ENCODE measurements at regions not wholly inside any gene's neighbourhood (a gene's known extent, or its start where the extent isn't known, plus 50 kb on each side); places are given as distances from the start of the nearest gene placed in this dataset.

DNA sequence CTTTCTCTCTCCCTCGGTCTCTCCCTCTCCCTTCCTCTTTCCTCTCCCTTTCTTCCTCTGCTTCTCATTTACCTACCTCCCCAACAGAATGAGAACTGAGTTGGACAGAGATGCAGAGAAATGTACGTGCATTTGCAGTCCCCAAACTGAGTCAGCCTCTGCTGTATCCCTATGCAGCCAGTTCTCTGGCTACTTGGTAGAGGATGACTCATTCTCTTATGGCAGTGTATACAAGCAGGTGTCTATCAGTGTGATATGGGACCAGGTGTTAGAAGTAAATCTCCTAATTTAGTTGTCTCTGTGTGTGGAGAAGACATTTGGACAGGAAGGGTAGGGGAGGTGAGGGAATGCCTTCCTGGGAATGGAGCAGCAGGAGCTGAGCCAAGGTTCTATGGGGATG is 470.8 kb downstream of the CD109 start:
- TF ChIP-seq, protein P1, sequence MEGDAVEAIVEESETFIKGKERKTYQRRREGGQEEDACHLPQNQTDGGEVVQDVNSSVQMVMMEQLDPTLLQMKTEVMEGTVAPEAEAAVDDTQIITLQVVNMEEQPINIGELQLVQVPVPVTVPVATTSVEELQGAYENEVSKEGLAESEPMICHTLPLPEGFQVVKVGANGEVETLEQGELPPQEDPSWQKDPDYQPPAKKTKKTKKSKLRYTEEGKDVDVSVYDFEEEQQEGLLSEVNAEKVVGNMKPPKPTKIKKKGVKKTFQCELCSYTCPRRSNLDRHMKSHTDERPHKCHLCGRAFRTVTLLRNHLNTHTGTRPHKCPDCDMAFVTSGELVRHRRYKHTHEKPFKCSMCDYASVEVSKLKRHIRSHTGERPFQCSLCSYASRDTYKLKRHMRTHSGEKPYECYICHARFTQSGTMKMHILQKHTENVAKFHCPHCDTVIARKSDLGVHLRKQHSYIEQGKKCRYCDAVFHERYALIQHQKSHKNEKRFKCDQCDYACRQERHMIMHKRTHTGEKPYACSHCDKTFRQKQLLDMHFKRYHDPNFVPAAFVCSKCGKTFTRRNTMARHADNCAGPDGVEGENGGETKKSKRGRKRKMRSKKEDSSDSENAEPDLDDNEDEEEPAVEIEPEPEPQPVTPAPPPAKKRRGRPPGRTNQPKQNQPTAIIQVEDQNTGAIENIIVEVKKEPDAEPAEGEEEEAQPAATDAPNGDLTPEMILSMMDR (conservative IDR thresholded peaks at IDR 0.05; ENCODE audit: low read length): no peak
- no peak for TF ChIP-seq EZH2phosphoT487 (IDR thresholded peaks at IDR 0.05; ENCODE audit: borderline replicate concordance, low read depth, low read length)
